RWPE2 (cell line): ENCODE measurements at regions not wholly inside any gene's neighbourhood (a gene's known extent, or its start where the extent isn't known, plus 50 kb on each side); places are given as distances from the start of the nearest gene placed in this dataset.
A peak's percentile ranks its signal among the peaks of the same experiment; 100 is the strongest.

ENCODE experiments used
- ATAC-seq: fragments of 200-7000 bp; cut with Tn5 transposase; 3 replicates; pipeline ENCODE4 v1.9.1; 2021; ENCODE audit warnings: low read depth
- DNase-seq: peaks from one replicate; pipeline ENCODE4 v3.0.0-alpha.2; 2020; ENCODE audit warnings: low spot score
- H3K27ac ChIP-seq: fragments of 450-650 bp; 2 replicates; pipeline ENCODE4 v1.5.1; 2017; ENCODE audit warnings: mild to moderate bottlenecking; ENCODE audit not compliant: poor library complexity, severe bottlenecking
- H3K27me3 ChIP-seq: fragments of 250-450 bp; sonication (Bioruptor Pico); 2 replicates; pipeline ENCODE4 v1.5.1; 2021; ENCODE audit warnings: mild to moderate bottlenecking, moderate library complexity; ENCODE audit not compliant: insufficient read depth, poor library complexity, severe bottlenecking
- H3K36me3 ChIP-seq: fragments of 250-450 bp; sonication (Bioruptor Pico); 2 replicates; pipeline ENCODE4 v1.5.1; 2020; ENCODE audit warnings: low read depth, mild to moderate bottlenecking, moderate library complexity
- H3K4me1 ChIP-seq: fragments of 250-450 bp; sonication (Bioruptor Pico); 2 replicates; pipeline ENCODE4 v1.5.1; 2021; ENCODE audit warnings: mild to moderate bottlenecking, moderate library complexity; ENCODE audit not compliant: insufficient read depth, poor library complexity, severe bottlenecking
- H3K4me3 ChIP-seq: fragments of 250-450 bp; sonication (Bioruptor Pico); 2 replicates; pipeline ENCODE4 v1.5.1; 2021; ENCODE audit warnings: mild to moderate bottlenecking, moderate library complexity; ENCODE audit not compliant: severe bottlenecking
- H3K9me3 ChIP-seq: fragments of 250-450 bp; sonication (Bioruptor Pico); 2 replicates; pipeline ENCODE4 v1.5.1; 2021; ENCODE audit warnings: mild to moderate bottlenecking, moderate library complexity; ENCODE audit not compliant: severe bottlenecking
- TF ChIP-seq, protein P1 (sequence below): fragments of 450-650 bp; IDR thresholded peaks from one replicate; pipeline ENCODE4 v1.5.1; 2017; ENCODE audit warnings: mild to moderate bottlenecking, moderate library complexity; ENCODE audit not compliant: poor library complexity, severe bottlenecking

DNA sequence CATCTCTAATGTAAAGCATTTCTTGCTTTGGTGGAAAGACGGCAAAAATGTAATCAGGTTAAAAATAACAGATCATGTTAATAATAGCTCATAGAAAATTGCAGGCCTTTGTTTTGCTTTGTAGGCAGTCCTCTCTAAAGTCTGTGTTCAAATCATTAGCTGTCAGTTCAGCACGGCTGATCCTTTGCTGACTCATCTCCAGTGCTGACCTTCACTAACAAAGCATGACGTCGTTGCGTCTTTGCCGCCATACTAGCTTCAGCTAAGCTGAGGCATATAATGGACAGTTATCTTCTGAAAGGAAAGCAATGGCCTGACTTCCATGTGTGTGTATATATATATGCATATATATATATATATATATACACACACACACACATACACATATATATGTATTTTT lies 984.6 kb downstream of the CDY2B start:
- no peaks in the 10 kb centered on the region for H3K9me3 ChIP-seq
- no peak overlapping the region for H3K4me3 ChIP-seq
- no peaks in the 10 kb centered on the region for H3K27me3 ChIP-seq
- no peak overlapping the region for H3K27ac ChIP-seq
- DNase-seq (no peak), ATAC-seq (no peak)
- H3K36me3 ChIP-seq: no peaks in the 10 kb centered on the region
- H3K4me1 ChIP-seq: no peaks in the 10 kb centered on the region
- TF ChIP-seq, protein P1, sequence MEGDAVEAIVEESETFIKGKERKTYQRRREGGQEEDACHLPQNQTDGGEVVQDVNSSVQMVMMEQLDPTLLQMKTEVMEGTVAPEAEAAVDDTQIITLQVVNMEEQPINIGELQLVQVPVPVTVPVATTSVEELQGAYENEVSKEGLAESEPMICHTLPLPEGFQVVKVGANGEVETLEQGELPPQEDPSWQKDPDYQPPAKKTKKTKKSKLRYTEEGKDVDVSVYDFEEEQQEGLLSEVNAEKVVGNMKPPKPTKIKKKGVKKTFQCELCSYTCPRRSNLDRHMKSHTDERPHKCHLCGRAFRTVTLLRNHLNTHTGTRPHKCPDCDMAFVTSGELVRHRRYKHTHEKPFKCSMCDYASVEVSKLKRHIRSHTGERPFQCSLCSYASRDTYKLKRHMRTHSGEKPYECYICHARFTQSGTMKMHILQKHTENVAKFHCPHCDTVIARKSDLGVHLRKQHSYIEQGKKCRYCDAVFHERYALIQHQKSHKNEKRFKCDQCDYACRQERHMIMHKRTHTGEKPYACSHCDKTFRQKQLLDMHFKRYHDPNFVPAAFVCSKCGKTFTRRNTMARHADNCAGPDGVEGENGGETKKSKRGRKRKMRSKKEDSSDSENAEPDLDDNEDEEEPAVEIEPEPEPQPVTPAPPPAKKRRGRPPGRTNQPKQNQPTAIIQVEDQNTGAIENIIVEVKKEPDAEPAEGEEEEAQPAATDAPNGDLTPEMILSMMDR: no peak

DNA sequence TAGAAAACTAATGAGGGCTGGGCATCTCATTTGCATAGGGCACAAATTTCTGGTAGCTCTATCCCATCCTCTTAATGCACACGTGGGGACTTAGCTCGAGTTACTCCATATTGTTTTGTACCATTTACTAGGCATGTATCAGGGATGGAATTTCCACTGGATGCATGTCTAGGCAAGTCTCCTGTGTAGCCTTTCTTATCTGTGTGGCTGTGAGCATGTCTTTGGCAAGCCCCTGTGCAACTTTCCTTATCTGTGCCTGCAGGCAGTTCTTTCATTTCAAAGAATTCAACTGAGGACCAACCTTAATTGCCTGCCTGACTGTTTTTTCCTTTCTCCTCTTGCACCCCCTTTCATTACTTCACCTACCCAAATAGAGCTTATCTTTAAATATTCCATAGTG lies 992.9 kb downstream of the CDY2B start:
- no peaks in the 10 kb centered on the region for H3K27me3 ChIP-seq
- H3K36me3 ChIP-seq: no peaks in the 10 kb centered on the region
- H3K4me3 ChIP-seq: no peak overlapping the region
- DNase-seq (no peak), ATAC-seq (no peak)
- no peak overlapping the region for H3K27ac ChIP-seq
- H3K4me1 ChIP-seq: no peaks in the 10 kb centered on the region
- TF ChIP-seq, protein P1: no peak
- H3K9me3 ChIP-seq: no peaks in the 10 kb centered on the region

DNA sequence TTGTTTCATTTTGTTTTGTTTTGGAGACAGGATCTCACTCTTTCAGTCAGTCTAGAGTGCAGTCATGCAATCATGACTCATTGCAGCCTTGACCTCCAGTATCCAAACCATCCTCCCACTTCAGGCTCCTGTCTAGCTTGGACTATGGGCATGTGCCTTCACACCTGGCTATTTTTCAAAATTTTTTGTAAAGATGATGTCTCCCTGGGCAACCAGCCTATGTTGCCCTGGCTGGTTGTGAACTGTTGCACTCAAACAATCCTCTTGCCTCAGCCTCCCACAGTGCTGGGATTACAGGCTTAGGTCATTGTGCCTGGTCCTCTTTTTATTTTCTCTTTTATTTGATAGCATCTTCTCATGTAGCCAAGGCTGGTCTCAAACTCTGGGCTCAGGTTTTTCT lies 1019.3 kb downstream of the CDY2B start:
- H3K4me1 ChIP-seq: no peaks in the 10 kb centered on the region

DNA sequence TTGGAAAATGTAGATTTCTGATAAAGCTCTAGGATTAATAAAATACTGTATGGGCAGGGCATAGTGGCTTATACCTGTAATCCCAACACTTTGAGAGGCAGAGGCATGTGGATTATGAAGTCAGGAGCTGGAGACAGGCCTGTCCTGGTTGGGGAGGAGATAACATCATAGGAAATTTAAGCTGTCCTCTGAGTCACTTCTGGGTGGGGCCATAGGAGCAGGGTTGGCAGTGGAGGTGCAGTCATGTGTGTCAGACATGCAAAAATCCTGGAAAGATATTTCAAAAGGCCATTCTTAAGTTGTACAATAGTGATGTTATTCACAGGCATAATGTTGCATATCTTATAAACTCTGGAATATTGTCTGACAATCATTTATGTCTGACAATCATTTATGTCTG lies 1038.5 kb downstream of the CDY2B start:
- Histone ChIP-seq H3K9me3 (no peaks in the 10 kb centered on the region), H3K27me3 (no peaks in the 10 kb centered on the region), H3K27ac (no peak overlapping the region), H3K36me3 (no peaks in the 10 kb centered on the region), H3K4me3 (no peak overlapping the region), H3K4me1 (no peaks in the 10 kb centered on the region)
- DNase-seq (no peak), ATAC-seq (peak; percentile 99)
- TF ChIP-seq, protein P1: no peak

More for the DNA sequence above, 1019.3 kb downstream of the CDY2B start:
- TF ChIP-seq, protein P1: no peak
- Histone ChIP-seq H3K9me3 (no peaks in the 10 kb centered on the region), H3K27me3 (no peaks in the 10 kb centered on the region), H3K36me3 (no peaks in the 10 kb centered on the region), H3K27ac (no peak overlapping the region), H3K4me3 (no peak overlapping the region)
- no peak for DNase-seq
- ATAC-seq: no peak

DNA sequence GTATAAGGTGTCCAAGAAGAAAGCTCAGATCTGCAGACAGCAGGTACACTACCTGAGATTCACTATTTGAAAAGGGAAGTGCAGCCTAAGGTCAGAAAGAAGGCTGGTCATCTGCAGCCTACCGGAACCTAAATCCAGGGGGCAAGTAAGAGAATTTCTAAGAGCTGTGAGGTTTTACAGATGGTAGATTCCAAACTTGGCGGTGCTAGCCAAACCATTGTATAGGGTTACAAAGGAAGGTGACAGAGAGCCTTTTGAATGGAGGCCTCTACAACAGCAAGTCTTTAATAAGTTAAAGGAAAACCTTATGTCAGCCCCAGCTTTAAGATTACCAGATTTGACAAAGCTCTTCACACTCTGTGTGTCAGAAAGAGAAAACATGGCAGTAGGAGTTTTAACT lies 1044.8 kb downstream of the CDY2B start:
- ATAC-seq: no peak
- H3K27ac ChIP-seq: no peak overlapping the region
- no peak for DNase-seq
- no peaks in the 10 kb centered on the region for H3K36me3 ChIP-seq
- peaks cover 4% of the 10 kb centered on the region for H3K4me1 ChIP-seq
- H3K4me3 ChIP-seq: no peak overlapping the region
- TF ChIP-seq, protein P1: no peak
- no peaks in the 10 kb centered on the region for H3K27me3 ChIP-seq
- no peaks in the 10 kb centered on the region for H3K9me3 ChIP-seq
